ENCODE measurements at regions not wholly inside any gene's neighbourhood (a gene's known extent, or its start where the extent isn't known, plus 50 kb on each side); places are given as distances from the start of the nearest gene placed in this dataset.

DNA sequence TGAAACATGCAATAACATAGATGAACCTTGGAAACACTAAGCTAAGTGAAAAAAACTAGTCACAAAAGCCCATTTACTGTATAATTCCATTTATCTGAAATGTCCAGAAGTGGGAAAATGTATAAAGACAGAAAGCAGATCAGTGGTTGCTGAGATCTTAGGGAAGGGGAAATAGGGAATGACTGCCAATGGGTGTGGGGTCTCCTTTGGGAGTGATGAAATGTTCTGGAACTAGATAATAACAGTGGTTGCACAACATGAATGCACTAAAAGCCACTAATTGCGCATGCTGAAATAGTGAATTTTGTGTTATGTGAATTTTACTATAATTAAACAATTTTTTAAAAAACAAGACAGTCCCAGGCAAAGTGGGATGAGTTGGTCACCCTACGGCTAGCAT, 472.8 kb downstream of the CCDC171 start:
- H3K4me2 ChIP-seq (ENCODE audit: insufficient read depth, low read length): no peak overlapping the region
- no peak for ATAC-seq
- H3K27me3 ChIP-seq (ENCODE audit: control insufficient read depth in 2 of 2, insufficient read depth in 2 of 2, low read length in 2 of 2): no peaks in the 10 kb centered on the region
- 0% methylated on average over 2 of the region's 2 CpGs for WGBS (ENCODE audit: insufficient coverage, low coverage, missing lambda C conversion rate)
- no TSS peak for BruUV-seq (replicated peaks)
- no peak overlapping the region for H3K9ac ChIP-seq (ENCODE audit: insufficient read depth in 1 of 2, low read depth in 2 of 2, low read length in 2 of 2)
- intact Hi-C loops (cut with micrococcal nuclease): no loop called here
- no peak for FAIRE-seq
- no peak overlapping the region for H3K27ac ChIP-seq (ENCODE audit: extremely low read depth, low read depth, low read length)
- ChIA-PET POLR2A (no interaction called here), CTCF (ENCODE audit: low intra/inter-chr PET ratio) (no interaction called here)
- no peaks in the 10 kb centered on the region for H3K9me1 ChIP-seq (ENCODE audit: control insufficient read depth, insufficient read depth, low read length)
- no peak overlapping the region for H3K4me3 ChIP-seq
- H2AFZ ChIP-seq (ENCODE audit: low read depth, low read length): no peak overlapping the region
- no peaks in the 10 kb centered on the region for H3K36me3 ChIP-seq (ENCODE audit: control insufficient read depth, insufficient read depth, low read length)
- no peak for DNase-seq (ENCODE audit: extremely low read depth in 1 of 4, low spot score in 3 of 4)
- in situ Hi-C loops (cut with MboI): no loop called here
- no peaks in the 10 kb centered on the region for H3K9me3 ChIP-seq (replicated peaks; ENCODE audit: control insufficient read depth, insufficient read depth, low read depth, low read length)
- no peaks in the 10 kb centered on the region for H3K4me1 ChIP-seq (replicated peaks in 1 of 2; ENCODE audit: control insufficient read depth in 2 of 2, insufficient read depth in 2 of 2, low read length in 2 of 2)
- TF ChIP-seq SNIP1 (IDR thresholded peaks at IDR 0.05; ENCODE audit: low read depth): no peak
- TF ChIP-seq, protein P1, sequence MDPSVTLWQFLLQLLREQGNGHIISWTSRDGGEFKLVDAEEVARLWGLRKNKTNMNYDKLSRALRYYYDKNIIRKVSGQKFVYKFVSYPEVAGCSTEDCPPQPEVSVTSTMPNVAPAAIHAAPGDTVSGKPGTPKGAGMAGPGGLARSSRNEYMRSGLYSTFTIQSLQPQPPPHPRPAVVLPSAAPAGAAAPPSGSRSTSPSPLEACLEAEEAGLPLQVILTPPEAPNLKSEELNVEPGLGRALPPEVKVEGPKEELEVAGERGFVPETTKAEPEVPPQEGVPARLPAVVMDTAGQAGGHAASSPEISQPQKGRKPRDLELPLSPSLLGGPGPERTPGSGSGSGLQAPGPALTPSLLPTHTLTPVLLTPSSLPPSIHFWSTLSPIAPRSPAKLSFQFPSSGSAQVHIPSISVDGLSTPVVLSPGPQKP (CRISPR knock-in tag; IDR thresholded peaks at IDR 0.05): no peak
- TF ChIP-seq, protein P2, sequence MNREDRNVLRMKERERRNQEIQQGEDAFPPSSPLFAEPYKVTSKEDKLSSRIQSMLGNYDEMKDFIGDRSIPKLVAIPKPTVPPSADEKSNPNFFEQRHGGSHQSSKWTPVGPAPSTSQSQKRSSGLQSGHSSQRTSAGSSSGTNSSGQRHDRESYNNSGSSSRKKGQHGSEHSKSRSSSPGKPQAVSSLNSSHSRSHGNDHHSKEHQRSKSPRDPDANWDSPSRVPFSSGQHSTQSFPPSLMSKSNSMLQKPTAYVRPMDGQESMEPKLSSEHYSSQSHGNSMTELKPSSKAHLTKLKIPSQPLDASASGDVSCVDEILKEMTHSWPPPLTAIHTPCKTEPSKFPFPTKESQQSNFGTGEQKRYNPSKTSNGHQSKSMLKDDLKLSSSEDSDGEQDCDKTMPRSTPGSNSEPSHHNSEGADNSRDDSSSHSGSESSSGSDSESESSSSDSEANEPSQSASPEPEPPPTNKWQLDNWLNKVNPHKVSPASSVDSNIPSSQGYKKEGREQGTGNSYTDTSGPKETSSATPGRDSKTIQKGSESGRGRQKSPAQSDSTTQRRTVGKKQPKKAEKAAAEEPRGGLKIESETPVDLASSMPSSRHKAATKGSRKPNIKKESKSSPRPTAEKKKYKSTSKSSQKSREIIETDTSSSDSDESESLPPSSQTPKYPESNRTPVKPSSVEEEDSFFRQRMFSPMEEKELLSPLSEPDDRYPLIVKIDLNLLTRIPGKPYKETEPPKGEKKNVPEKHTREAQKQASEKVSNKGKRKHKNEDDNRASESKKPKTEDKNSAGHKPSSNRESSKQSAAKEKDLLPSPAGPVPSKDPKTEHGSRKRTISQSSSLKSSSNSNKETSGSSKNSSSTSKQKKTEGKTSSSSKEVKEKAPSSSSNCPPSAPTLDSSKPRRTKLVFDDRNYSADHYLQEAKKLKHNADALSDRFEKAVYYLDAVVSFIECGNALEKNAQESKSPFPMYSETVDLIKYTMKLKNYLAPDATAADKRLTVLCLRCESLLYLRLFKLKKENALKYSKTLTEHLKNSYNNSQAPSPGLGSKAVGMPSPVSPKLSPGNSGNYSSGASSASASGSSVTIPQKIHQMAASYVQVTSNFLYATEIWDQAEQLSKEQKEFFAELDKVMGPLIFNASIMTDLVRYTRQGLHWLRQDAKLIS (CRISPR knock-in tag; IDR thresholded peaks at IDR 0.05): no peak
- no peak for TF ChIP-seq FOXK2 (conservative IDR thresholded peaks at IDR 0.05 in 1 of 2, IDR thresholded peaks at IDR 0.05 in 1 of 2; ENCODE audit: low read depth in 2 of 2)
- no peak for TF ChIP-seq GABPB1 (CRISPR knock-in tag; IDR thresholded peaks at IDR 0.05)
- no peak for TF ChIP-seq ETV5 (CRISPR knock-in tag; IDR thresholded peaks at IDR 0.05; ENCODE audit: low read depth)
- TF ChIP-seq TCFL5 (CRISPR knock-in tag; conservative IDR thresholded peaks at IDR 0.05): no peak
- TF ChIP-seq, protein P3, sequence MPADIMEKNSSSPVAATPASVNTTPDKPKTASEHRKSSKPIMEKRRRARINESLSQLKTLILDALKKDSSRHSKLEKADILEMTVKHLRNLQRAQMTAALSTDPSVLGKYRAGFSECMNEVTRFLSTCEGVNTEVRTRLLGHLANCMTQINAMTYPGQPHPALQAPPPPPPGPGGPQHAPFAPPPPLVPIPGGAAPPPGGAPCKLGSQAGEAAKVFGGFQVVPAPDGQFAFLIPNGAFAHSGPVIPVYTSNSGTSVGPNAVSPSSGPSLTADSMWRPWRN (IDR thresholded peaks at IDR 0.05; ENCODE audit: low read depth): no peak
- no peak for TF ChIP-seq GTF2F1 (IDR thresholded peaks at IDR 0.05; ENCODE audit: low read depth, low read length)
- TF ChIP-seq ZNF766 (CRISPR knock-in tag; conservative IDR thresholded peaks at IDR 0.05): no peak
- no peak for TF ChIP-seq ZNF408 (CRISPR knock-in tag; IDR thresholded peaks at IDR 0.05; ENCODE audit: low read depth)
- no peak for TF ChIP-seq GATA2 (CRISPR knock-in tag; IDR thresholded peaks at IDR 0.05)
- no peak for TF ChIP-seq C11orf30 (IDR thresholded peaks at IDR 0.05; ENCODE audit: low read depth)
- TF ChIP-seq MTF1 (CRISPR knock-in tag; IDR thresholded peaks at IDR 0.05; ENCODE audit: borderline replicate concordance): no peak
- TF ChIP-seq ZC3H4 (CRISPR knock-in tag; IDR thresholded peaks at IDR 0.05; ENCODE audit: borderline replicate concordance): no peak
- TF ChIP-seq, protein P4, sequence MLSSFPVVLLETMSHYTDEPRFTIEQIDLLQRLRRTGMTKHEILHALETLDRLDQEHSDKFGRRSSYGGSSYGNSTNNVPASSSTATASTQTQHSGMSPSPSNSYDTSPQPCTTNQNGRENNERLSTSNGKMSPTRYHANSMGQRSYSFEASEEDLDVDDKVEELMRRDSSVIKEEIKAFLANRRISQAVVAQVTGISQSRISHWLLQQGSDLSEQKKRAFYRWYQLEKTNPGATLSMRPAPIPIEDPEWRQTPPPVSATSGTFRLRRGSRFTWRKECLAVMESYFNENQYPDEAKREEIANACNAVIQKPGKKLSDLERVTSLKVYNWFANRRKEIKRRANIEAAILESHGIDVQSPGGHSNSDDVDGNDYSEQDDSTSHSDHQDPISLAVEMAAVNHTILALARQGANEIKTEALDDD (IDR thresholded peaks at IDR 0.05): no peak
- H4K20me1 ChIP-seq (replicated peaks; ENCODE audit: control insufficient read depth, insufficient read depth, low read length): no peaks in the 10 kb centered on the region
- H3K79me2 ChIP-seq (ENCODE audit: control insufficient read depth, insufficient read depth, low read length): no peaks in the 10 kb centered on the region

Measured in K562 (cell line).